ENCODE measurements at regions not wholly inside any gene's neighbourhood (a gene's known extent, or its start where the extent isn't known, plus 50 kb on each side); places are given as distances from the start of the nearest gene placed in this dataset.

DNA sequence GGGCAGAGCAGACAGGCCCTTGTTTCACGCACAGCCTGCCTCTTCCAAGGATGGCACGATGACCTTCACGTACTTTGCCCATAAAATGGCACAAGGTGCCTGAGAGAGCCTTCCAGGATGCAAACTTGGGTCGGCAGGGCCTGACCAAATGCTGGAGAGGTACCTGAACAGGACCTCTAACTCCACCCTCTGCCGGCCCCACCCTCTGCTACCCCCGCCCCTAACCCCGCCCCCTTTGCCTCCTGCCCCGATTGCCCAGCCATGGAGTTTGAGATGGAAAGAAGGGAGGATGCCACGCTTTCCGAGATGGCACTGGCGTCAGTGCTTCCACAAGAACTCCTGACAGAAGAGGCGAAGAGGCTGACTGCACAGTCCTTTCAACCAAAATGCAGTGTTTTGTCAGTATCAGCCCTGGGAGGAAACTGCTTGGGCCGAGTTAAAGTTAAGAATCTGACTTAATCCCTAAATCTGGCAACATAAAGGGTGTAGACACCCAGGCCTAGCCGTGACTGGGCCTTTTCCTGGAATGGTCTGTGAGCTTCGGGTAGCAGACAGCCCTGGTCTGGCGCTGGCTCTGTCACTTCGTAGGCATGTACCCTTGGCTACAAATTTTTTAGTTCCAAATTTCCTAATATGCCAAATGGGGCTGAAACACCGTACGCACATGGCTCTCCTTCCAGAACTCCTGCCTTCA is 230.3 kb upstream of the RGMA start:
- TF ChIP-seq, protein P1, sequence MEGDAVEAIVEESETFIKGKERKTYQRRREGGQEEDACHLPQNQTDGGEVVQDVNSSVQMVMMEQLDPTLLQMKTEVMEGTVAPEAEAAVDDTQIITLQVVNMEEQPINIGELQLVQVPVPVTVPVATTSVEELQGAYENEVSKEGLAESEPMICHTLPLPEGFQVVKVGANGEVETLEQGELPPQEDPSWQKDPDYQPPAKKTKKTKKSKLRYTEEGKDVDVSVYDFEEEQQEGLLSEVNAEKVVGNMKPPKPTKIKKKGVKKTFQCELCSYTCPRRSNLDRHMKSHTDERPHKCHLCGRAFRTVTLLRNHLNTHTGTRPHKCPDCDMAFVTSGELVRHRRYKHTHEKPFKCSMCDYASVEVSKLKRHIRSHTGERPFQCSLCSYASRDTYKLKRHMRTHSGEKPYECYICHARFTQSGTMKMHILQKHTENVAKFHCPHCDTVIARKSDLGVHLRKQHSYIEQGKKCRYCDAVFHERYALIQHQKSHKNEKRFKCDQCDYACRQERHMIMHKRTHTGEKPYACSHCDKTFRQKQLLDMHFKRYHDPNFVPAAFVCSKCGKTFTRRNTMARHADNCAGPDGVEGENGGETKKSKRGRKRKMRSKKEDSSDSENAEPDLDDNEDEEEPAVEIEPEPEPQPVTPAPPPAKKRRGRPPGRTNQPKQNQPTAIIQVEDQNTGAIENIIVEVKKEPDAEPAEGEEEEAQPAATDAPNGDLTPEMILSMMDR (IDR thresholded peaks at IDR 0.05), result no peak
- TF ChIP-seq POLR2A (IDR thresholded peaks at IDR 0.05), result no peak

All from uterus (tissue), 2 donors.